NB4 (cell line): ENCODE measurements at regions not wholly inside any gene's neighbourhood (a gene's known extent, or its start where the extent isn't known, plus 50 kb on each side); places are given as distances from the start of the nearest gene placed in this dataset.

Experiments
- DNase-seq: peaks from one replicate; pipeline ENCODE4 v3.0.0; 2010; ENCODE audit warnings: low read depth
- H3K4me3 ChIP-seq: one replicate; pipeline ENCODE4 v1.5.1; 2011; ENCODE audit warnings: mild to moderate bottlenecking, low read depth, low read length, moderate library complexity
- CTCF ChIP-seq: IDR thresholded peaks from one replicate; pipeline ENCODE4 v1.5.1; 2012; ENCODE audit warnings: low read depth, low read length
- MAX ChIP-seq: IDR thresholded peaks from 2 replicates; pipeline ENCODE4 v1.6.1; 2011; ENCODE audit warnings: low read depth, low read length
- MYC ChIP-seq: IDR thresholded peaks from 2 replicates; pipeline ENCODE4 v1.6.1; 2011; ENCODE audit warnings: low read depth, low read length
- POLR2A ChIP-seq: IDR thresholded peaks from 2 replicates; pipeline ENCODE4 v1.6.1; 2011; ENCODE audit warnings: mild to moderate bottlenecking; ENCODE audit not compliant: insufficient read length; ENCODE audit errors: extremely low read depth

GRCh38 chr17:77035526-77035925 is 105.2 kb upstream of the SEC14L1 start:
- DNase-seq, result no peak

GRCh38 chr17:77036136-77036840 is 104.5 kb upstream of the SEC14L1 start:
- TF ChIP-seq MYC (no peak), CTCF (no peak), POLR2A (no peak), MAX (no peak)
- DNase-seq, result no peak
- H3K4me3 ChIP-seq, result no peak overlapping the region

More at GRCh38 chr17:77035526-77035925, 105.2 kb upstream of the SEC14L1 start:
- no peak overlapping the region for H3K4me3 ChIP-seq
- no peak for TF ChIP-seq MAX
- TF ChIP-seq MYC, result no peak
- no peak for TF ChIP-seq CTCF
- no peak for TF ChIP-seq POLR2A

- TF ChIP-seq POLR2A (no peak), CTCF (peak; percentile 20), MYC (peak; percentile 41; the same call in 1 of the 2 replicates), MAX (no peak; the same call in 1 of the 2 replicates)
- no peak overlapping the region for H3K4me3 ChIP-seq
- DNase-seq, result peak; percentile 87
These were observed 103.9 kb upstream of the SEC14L1 start for GRCh38 chr17:77036841-77037381.

- TF ChIP-seq CTCF (no peak), MAX (no peak), MYC (no peak), POLR2A (no peak)
- no peak overlapping the region for H3K4me3 ChIP-seq
- DNase-seq, result no peak
These were observed 102.8 kb upstream of the SEC14L1 start for GRCh38 chr17:77037943-77038342.

- TF ChIP-seq MAX (no peak), MYC (no peak), CTCF (no peak), POLR2A (no peak)
- no peak for DNase-seq
- no peak overlapping the region for H3K4me3 ChIP-seq
These were observed 101.7 kb upstream of the SEC14L1 start for GRCh38 chr17:77038884-77039555.
